ENCODE measurements at regions not wholly inside any gene's neighbourhood (a gene's known extent, or its start where the extent isn't known, plus 50 kb on each side); places are given as distances from the start of the nearest gene placed in this dataset.
A peak's percentile ranks its signal among the peaks of the same experiment; 100 is the strongest.

GRCh38 chr16:50991436-50991835 is 159.6 kb downstream of the SALL1 start:
- no peak for DNase-seq

GRCh38 chr16:50991006-50991405 is 160.1 kb downstream of the SALL1 start:
- DNase-seq = no peak

- DNase-seq = no peak
Observed at GRCh38 chr16:50989047-50989446, 162.0 kb downstream of the SALL1 start.

- DNase-seq = no peak
Observed at GRCh38 chr16:50988441-50988840, 162.6 kb downstream of the SALL1 start.

- DNase-seq = no peak
Observed at GRCh38 chr16:50986453-50986852, 164.6 kb downstream of the SALL1 start.

GRCh38 chr16:50985733-50986132 is 165.3 kb downstream of the SALL1 start:
- no peak for DNase-seq

- DNase-seq = no peak
Observed at GRCh38 chr16:50984688-50985087, 166.4 kb downstream of the SALL1 start.

- no peak for DNase-seq
Observed at GRCh38 chr16:50982808-50983207, 168.3 kb downstream of the SALL1 start.

GRCh38 chr16:50981951-50982350 is 169.1 kb downstream of the SALL1 start:
- no peak for DNase-seq

- no peak for DNase-seq
Observed at GRCh38 chr16:50980666-50981065, 170.4 kb downstream of the SALL1 start.

- no peak for DNase-seq
Observed at GRCh38 chr16:50979806-50980620, 171.1 kb downstream of the SALL1 start.

- peak; percentile 48 for DNase-seq
Observed at GRCh38 chr16:50977138-50977537, 173.9 kb downstream of the SALL1 start.

GRCh38 chr16:50974438-50975036 is 176.5 kb downstream of the SALL1 start:
- no peak for DNase-seq

GRCh38 chr16:50972876-50973275 is 178.2 kb downstream of the SALL1 start:
- no peak for DNase-seq

GRCh38 chr16:50970281-50970680 is 180.8 kb downstream of the SALL1 start:
- no peak for DNase-seq

- no peak for DNase-seq
Observed at GRCh38 chr16:50967827-50968612, 183.1 kb downstream of the SALL1 start.

- no peak for DNase-seq
Observed at GRCh38 chr16:50964491-50964890, 186.6 kb downstream of the SALL1 start.

GRCh38 chr16:50961952-50962351 is 189.1 kb downstream of the SALL1 start:
- DNase-seq = no peak

- DNase-seq = no peak
Observed at GRCh38 chr16:50960517-50961202, 190.4 kb downstream of the SALL1 start.

GRCh38 chr16:50957056-50957455 is 194.0 kb downstream of the SALL1 start:
- DNase-seq = no peak

GRCh38 chr16:50956637-50957036 is 194.4 kb downstream of the SALL1 start:
- DNase-seq = no peak

- DNase-seq = no peak
Observed at GRCh38 chr16:50955311-50955710, 195.8 kb downstream of the SALL1 start.

GRCh38 chr16:50954469-50954868 is 196.6 kb downstream of the SALL1 start:
- DNase-seq = no peak
